ENCODE measurements at regions not wholly inside any gene's neighbourhood (a gene's known extent, or its start where the extent isn't known, plus 50 kb on each side); places are given as distances from the start of the nearest gene placed in this dataset.

GRCh38 chr4:189769131-189769530 is 171.5 kb upstream of the FRG1 start:
- Histone ChIP-seq H3K79me2 (ENCODE audit: control insufficient read depth, insufficient read depth, low read length) (no peaks in the 10 kb centered on the region), H4K20me1 (ENCODE audit: control insufficient read depth, extremely low read depth, insufficient read depth, low read length) (no peaks in the 10 kb centered on the region), H3K4me1 (ENCODE audit: control insufficient read depth, extremely low read depth, insufficient read depth, low read length) (no peaks in the 10 kb centered on the region), H3K27me3 (ENCODE audit: control insufficient read depth, insufficient read depth, low read length) (no peaks in the 10 kb centered on the region), H3K9me3 (ENCODE audit: control insufficient read depth, insufficient read depth, low read depth, low read length) (no peaks in the 10 kb centered on the region), H2AFZ (ENCODE audit: low read length) (no peak overlapping the region), H3K27ac (ENCODE audit: insufficient read depth, low read length) (no peak overlapping the region), H3K4me2 (ENCODE audit: extremely low read depth, insufficient read depth, low read length) (no peak overlapping the region), H3K9ac (ENCODE audit: insufficient read depth, low read length) (no peak overlapping the region), H3K36me3 (ENCODE audit: control insufficient read depth, insufficient read depth, low read length) (no peaks in the 10 kb centered on the region), H3K4me3 (replicated peaks in 1 of 4; ENCODE audit: control extremely low read depth in 1 of 4, insufficient read depth in 1 of 4, low read depth in 3 of 4, low read length in 4 of 4) (no peak overlapping the region)
- TF ChIP-seq EZH2 (IDR thresholded peaks at IDR 0.05; ENCODE audit: low read length, missing control alignments) (no peak), CTCF (conservative IDR thresholded peaks at IDR 0.05 in 1 of 2, IDR thresholded peaks at IDR 0.05 in 1 of 2; ENCODE audit: low read depth in 1 of 2, low read length in 2 of 2) (no peak)
- DNase-seq (ENCODE audit: low read depth in 2 of 2) = no peak

- Histone ChIP-seq H4K20me1 (ENCODE audit: control insufficient read depth, extremely low read depth, insufficient read depth, low read length) (no peaks in the 10 kb centered on the region), H3K4me2 (ENCODE audit: extremely low read depth, insufficient read depth, low read length) (no peak overlapping the region), H3K9ac (ENCODE audit: insufficient read depth, low read length) (no peak overlapping the region), H3K27ac (ENCODE audit: insufficient read depth, low read length) (no peak overlapping the region), H3K4me1 (ENCODE audit: control insufficient read depth, extremely low read depth, insufficient read depth, low read length) (no peaks in the 10 kb centered on the region), H3K36me3 (ENCODE audit: control insufficient read depth, insufficient read depth, low read length) (no peaks in the 10 kb centered on the region), H2AFZ (ENCODE audit: low read length) (no peak overlapping the region), H3K9me3 (ENCODE audit: control insufficient read depth, insufficient read depth, low read depth, low read length) (no peaks in the 10 kb centered on the region), H3K27me3 (ENCODE audit: control insufficient read depth, insufficient read depth, low read length) (no peaks in the 10 kb centered on the region), H3K4me3 (replicated peaks in 1 of 4; ENCODE audit: control extremely low read depth in 1 of 4, insufficient read depth in 1 of 4, low read depth in 3 of 4, low read length in 4 of 4) (no peak overlapping the region), H3K79me2 (ENCODE audit: control insufficient read depth, insufficient read depth, low read length) (no peaks in the 10 kb centered on the region)
- peak in 1 of 2 donors; percentile 9 for DNase-seq (ENCODE audit: low read depth in 2 of 2)
- TF ChIP-seq CTCF (conservative IDR thresholded peaks at IDR 0.05 in 1 of 2, IDR thresholded peaks at IDR 0.05 in 1 of 2; ENCODE audit: low read depth in 1 of 2, low read length in 2 of 2) (no peak), EZH2 (IDR thresholded peaks at IDR 0.05; ENCODE audit: low read length, missing control alignments) (no peak)
Measured at GRCh38 chr4:189771696-189772361, 168.8 kb upstream of the FRG1 start.

- peak in 1 of 2 donors; percentile 50 for DNase-seq (ENCODE audit: low read depth in 2 of 2)
- Histone ChIP-seq H3K4me3 (replicated peaks in 1 of 4; ENCODE audit: control extremely low read depth in 1 of 4, insufficient read depth in 1 of 4, low read depth in 3 of 4, low read length in 4 of 4) (no peak overlapping the region), H3K36me3 (ENCODE audit: control insufficient read depth, insufficient read depth, low read length) (no peaks in the 10 kb centered on the region), H3K27me3 (ENCODE audit: control insufficient read depth, insufficient read depth, low read length) (no peaks in the 10 kb centered on the region), H3K4me2 (ENCODE audit: extremely low read depth, insufficient read depth, low read length) (no peak overlapping the region), H3K4me1 (ENCODE audit: control insufficient read depth, extremely low read depth, insufficient read depth, low read length) (no peaks in the 10 kb centered on the region), H3K9me3 (ENCODE audit: control insufficient read depth, insufficient read depth, low read depth, low read length) (no peaks in the 10 kb centered on the region), H4K20me1 (ENCODE audit: control insufficient read depth, extremely low read depth, insufficient read depth, low read length) (no peaks in the 10 kb centered on the region), H3K79me2 (ENCODE audit: control insufficient read depth, insufficient read depth, low read length) (no peaks in the 10 kb centered on the region), H2AFZ (ENCODE audit: low read length) (no peak overlapping the region), H3K9ac (ENCODE audit: insufficient read depth, low read length) (no peak overlapping the region), H3K27ac (ENCODE audit: insufficient read depth, low read length) (no peak overlapping the region)
- no peak for TF ChIP-seq EZH2 (IDR thresholded peaks at IDR 0.05; ENCODE audit: low read length, missing control alignments)
- TF ChIP-seq CTCF (conservative IDR thresholded peaks at IDR 0.05 in 1 of 2, IDR thresholded peaks at IDR 0.05 in 1 of 2; ENCODE audit: low read depth in 1 of 2, low read length in 2 of 2) = no peak
Measured at GRCh38 chr4:189773909-189774308, 166.8 kb upstream of the FRG1 start.

Data from fibroblast of lung (primary cell).